Breast epithelium (tissue), 4 donors: ENCODE measurements at regions not wholly inside any gene's neighbourhood (a gene's known extent, or its start where the extent isn't known, plus 50 kb on each side); places are given as distances from the start of the nearest gene placed in this dataset.
"Not testable (repeated sequence)": the region's sequence is repeated elsewhere in the genome, so short reads cannot be mapped to it uniquely, and the experiment has no call there.

Source experiments
- DNase-seq, 2 donors: peaks; one replicate each; pipeline ENCODE4 v3.0.0-alpha.2; 2019; ENCODE audit warnings: low spot score in 2 of 2
- H3K27ac ChIP-seq, 2 donors: fragments of 200-600 bp; sonication (generic) in 1 of 2; one replicate each; pipeline ENCODE4 v1.5.1; 2016 to 2019; ENCODE audit warnings: mild to moderate bottlenecking in 1 of 2
- H3K27me3 ChIP-seq, 2 donors: fragments of 200-600 bp; sonication (generic) in 1 of 2; one replicate each; pipeline versions ENCODE4 v1.5.1 to v1.6.0; 2017 to 2019; ENCODE audit warnings: control low read depth in 1 of 2, mild to moderate bottlenecking in 1 of 2
- H3K36me3 ChIP-seq: fragments of 200-600 bp; one replicate; pipeline ENCODE4 v1.5.1; 2019
- H3K4me1 ChIP-seq, 2 donors: fragments of 200-600 bp; sonication (generic); one replicate each; pipeline ENCODE4 v1.5.1; 2016 to 2019; ENCODE audit warnings: control low read depth in 1 of 2
- H3K4me3 ChIP-seq, 3 donors: fragments of 200-600 bp; sonication (generic); 1 replicate in 2 of 3; 2 replicates in 1 of 3; pipeline ENCODE4 v1.5.1; 2016 to 2019; ENCODE audit warnings: mild to moderate bottlenecking in 3 of 3, moderate library complexity in 2 of 3
- H3K9me3 ChIP-seq, 2 donors: fragments of 200-600 bp; sonication (generic) in 1 of 2; one replicate each; pipeline ENCODE4 v1.5.1; 2016 to 2019; ENCODE audit warnings: control low read depth in 1 of 2
- CTCF ChIP-seq, 3 donors: fragments of 450-650 bp; IDR thresholded peaks; one replicate each; pipeline ENCODE4 v1.5.1; 2016 to 2017; ENCODE audit warnings: antibody characterized with exemption in 3 of 3, mild to moderate bottlenecking in 3 of 3, moderate library complexity in 3 of 3
- POLR2A ChIP-seq: fragments of 450-650 bp; IDR thresholded peaks from one replicate; pipeline ENCODE4 v1.6.1; 2016; ENCODE audit warnings: antibody characterized with exemption, mild to moderate bottlenecking, moderate library complexity
- POLR2AphosphoS5 ChIP-seq, 3 donors: sonication (generic); formaldehyde crosslinking; IDR thresholded peaks; one replicate each; pipeline ENCODE4 v1.6.1; 2017; ENCODE audit warnings: antibody characterized with exemption in 3 of 3
- intact Hi-C: fragments of 100-400 bp; cut with DNase I; formaldehyde crosslinking; loops from one replicate; pipeline ENCODE4 v1.15.1; 2023; ENCODE audit warnings: low total_unique reads

- TF ChIP-seq POLR2A (no peak), POLR2AphosphoS5 (IDR thresholded peaks at IDR 0.05) (no peak), CTCF (IDR thresholded peaks at IDR 0.05) (no peak)
- no peak for DNase-seq
- no peaks in the 10 kb centered on the region for H3K9me3 ChIP-seq
Measured at GRCh38 chr18:72993250-72993649, 125.5 kb upstream of the NETO1 start.

DNA sequence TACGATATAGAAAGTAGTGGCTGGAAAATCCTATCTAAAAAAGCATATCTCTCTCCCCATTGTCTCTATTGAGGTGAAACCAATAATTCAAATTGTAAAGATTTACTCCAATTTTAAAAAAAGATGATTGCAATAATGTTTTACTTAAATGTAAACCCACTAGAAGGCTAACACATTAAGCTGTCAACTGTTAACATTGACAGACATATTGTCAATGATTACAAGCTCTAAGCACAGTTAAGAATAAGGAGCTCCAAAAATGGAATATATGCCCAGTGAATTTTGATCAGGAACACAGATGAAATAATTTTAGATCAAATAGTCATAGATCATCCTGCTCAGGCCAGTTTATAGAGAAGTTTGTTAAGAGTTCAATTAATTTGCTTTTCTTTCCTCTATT is 123.6 kb upstream of the NETO1 start:
- DNase-seq, result no peak
- Histone ChIP-seq H3K9me3 (no peaks in the 10 kb centered on the region), H3K36me3 (no peaks in the 10 kb centered on the region), H3K27me3 (no peaks in the 10 kb centered on the region), H3K4me3 (no peak overlapping the region), H3K4me1 (no peaks in the 10 kb centered on the region), H3K27ac (no peak overlapping the region)
- intact Hi-C loops, result no loop called here
- TF ChIP-seq POLR2A (no peak), POLR2AphosphoS5 (IDR thresholded peaks at IDR 0.05) (no peak), CTCF (IDR thresholded peaks at IDR 0.05) (no peak)

More at GRCh38 chr18:72993250-72993649, 125.5 kb upstream of the NETO1 start:
- no peaks in the 10 kb centered on the region for H3K36me3 ChIP-seq
- H3K4me3 ChIP-seq, result no peak overlapping the region
- H3K27ac ChIP-seq, result no peak overlapping the region
- no peaks in the 10 kb centered on the region for H3K27me3 ChIP-seq
- no peaks in the 10 kb centered on the region for H3K4me1 ChIP-seq
- intact Hi-C loops, result no loop called here

- intact Hi-C loops, H3K4me3 ChIP-seq, H3K27ac ChIP-seq, H3K4me1 ChIP-seq, DNase-seq, H3K27me3 ChIP-seq, H3K36me3 ChIP-seq: not testable (repeated sequence)
- H3K9me3 ChIP-seq, result peaks cover 0 to 27% of the 10 kb centered on the region in 2 donors
Measured at GRCh38 chr18:72987570-72987969, 119.8 kb upstream of the NETO1 start.

DNA sequence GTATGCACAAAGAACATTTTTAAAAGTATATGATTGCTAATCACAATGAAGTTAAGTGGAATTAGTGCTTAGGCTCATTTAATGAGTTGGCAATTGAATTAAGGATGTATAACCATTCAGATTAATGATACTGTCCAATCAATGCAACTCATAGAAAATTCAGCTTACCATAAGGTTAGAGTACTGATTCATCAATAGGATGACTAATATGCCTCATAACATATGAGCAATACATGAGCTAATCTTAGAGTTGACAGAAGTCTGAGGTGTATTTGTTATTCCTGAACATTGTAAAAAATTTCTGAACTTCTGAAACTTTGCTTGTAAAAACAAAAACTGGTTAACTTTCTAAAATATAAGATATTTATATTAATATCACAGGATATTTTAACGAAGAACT is 118.3 kb upstream of the NETO1 start:
- no peaks in the 10 kb centered on the region for H3K4me1 ChIP-seq
- intact Hi-C loops, result no loop called here
- H3K36me3 ChIP-seq, result no peaks in the 10 kb centered on the region
- DNase-seq, result no peak
- H3K27me3 ChIP-seq, result no peaks in the 10 kb centered on the region
- H3K4me3 ChIP-seq, result no peak overlapping the region
- no peak overlapping the region for H3K27ac ChIP-seq
- TF ChIP-seq POLR2A, result no peak
- no peak for TF ChIP-seq CTCF (IDR thresholded peaks at IDR 0.05)
- TF ChIP-seq POLR2AphosphoS5 (IDR thresholded peaks at IDR 0.05), result no peak
- peaks cover 0 to 27% of the 10 kb centered on the region in 2 donors for H3K9me3 ChIP-seq

GRCh38 chr18:72985686-72986085 is 117.9 kb upstream of the NETO1 start:
- Histone ChIP-seq H3K27ac (no peak overlapping the region), H3K4me3 (no peak overlapping the region), H3K4me1 (no peaks in the 10 kb centered on the region), H3K9me3 (peaks cover 0 to 27% of the 10 kb centered on the region in 2 donors), H3K27me3 (no peaks in the 10 kb centered on the region), H3K36me3 (no peaks in the 10 kb centered on the region)
- intact Hi-C loops, result no loop called here
- no peak for DNase-seq
- TF ChIP-seq POLR2AphosphoS5 (IDR thresholded peaks at IDR 0.05) (no peak), POLR2A (no peak), CTCF (IDR thresholded peaks at IDR 0.05) (no peak)

DNA sequence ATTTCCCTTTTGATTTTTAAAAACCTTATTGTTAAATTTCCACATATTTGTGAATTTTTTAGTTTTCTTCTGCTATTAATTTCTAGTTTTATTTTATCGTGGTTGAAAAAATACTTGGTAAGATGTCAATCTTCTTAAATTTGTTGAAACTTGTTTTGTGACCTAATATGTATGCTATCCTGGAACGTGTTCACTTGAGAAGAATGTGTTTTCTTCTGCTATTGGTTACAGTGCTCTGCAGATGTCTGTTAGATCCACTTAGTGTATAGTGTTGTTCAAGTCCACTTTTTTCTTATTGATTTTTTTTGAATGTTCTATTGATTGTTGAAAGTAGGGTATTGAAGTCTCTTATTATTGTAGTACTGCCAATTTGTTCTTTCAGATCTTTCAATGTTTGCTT is 116.5 kb upstream of the NETO1 start:
- Histone ChIP-seq H3K36me3 (no peaks in the 10 kb centered on the region), H3K27ac (no peak overlapping the region), H3K9me3 (peaks cover 0 to 27% of the 10 kb centered on the region in 2 donors), H3K27me3 (no peaks in the 10 kb centered on the region), H3K4me3 (no peak overlapping the region), H3K4me1 (no peaks in the 10 kb centered on the region)
- intact Hi-C loops, result no loop called here
- TF ChIP-seq POLR2AphosphoS5 (IDR thresholded peaks at IDR 0.05) (no peak), CTCF (IDR thresholded peaks at IDR 0.05) (no peak), POLR2A (no peak)
- no peak for DNase-seq
